GM23338 (cell line): ENCODE measurements at regions not wholly inside any gene's neighbourhood (a gene's known extent, or its start where the extent isn't known, plus 50 kb on each side); places are given as distances from the start of the nearest gene placed in this dataset.

ENCODE experiments used
- ATAC-seq: fragments of 200-7000 bp; cut with Tn5 transposase; 3 replicates; pipeline ENCODE4 v1.9.1; 2020
- DNase-seq: peaks from one replicate; pipeline ENCODE4 v3.0.0-alpha.2; 2015; ENCODE audit warnings: low spot score
- H2AFZ ChIP-seq: fragments of 200-600 bp; sonication (generic); 2 replicates; pipeline ENCODE4 v1.8.0; 2016; ENCODE audit warnings: antibody characterized with exemption, mild to moderate bottlenecking, moderate library complexity
- H3F3A ChIP-seq: fragments of 200-600 bp; sonication (generic); replicated peaks from 2 replicates; pipeline ENCODE4 v1.8.0; 2017; ENCODE audit warnings: antibody characterized with exemption, mixed run types, low read depth
- H3K27ac ChIP-seq: fragments of 200-600 bp; sonication (generic); 2 replicates; pipeline ENCODE4 v1.6.1; 2016; ENCODE audit warnings: low read depth
- H3K27me3 ChIP-seq: fragments of 200-600 bp; sonication (generic); 2 replicates; pipeline ENCODE4 v1.8.0; 2016; ENCODE audit warnings: mild to moderate bottlenecking, mixed run types, moderate library complexity; ENCODE audit not compliant: insufficient read depth
- H3K36me3 ChIP-seq: fragments of 200-600 bp; sonication (generic); 2 replicates; pipeline ENCODE4 v1.8.0; 2016; ENCODE audit warnings: mild to moderate bottlenecking; ENCODE audit not compliant: insufficient read depth
- H3K4me1 ChIP-seq: fragments of 200-600 bp; sonication (generic); 2 replicates; pipeline ENCODE4 v1.8.0; 2016; ENCODE audit warnings: mild to moderate bottlenecking, moderate library complexity; ENCODE audit not compliant: insufficient read depth
- H3K4me2 ChIP-seq: fragments of 200-600 bp; sonication (generic); 2 replicates; pipeline ENCODE4 v1.7.1; 2017; ENCODE audit warnings: mixed run types
- H3K4me3 ChIP-seq: fragments of 200-600 bp; sonication (generic); 2 replicates; pipeline ENCODE4 v1.6.1; 2016; ENCODE audit warnings: mixed run types
- H3K79me2 ChIP-seq: fragments of 200-600 bp; sonication (generic); replicated peaks from 2 replicates; pipeline ENCODE4 v1.8.0; 2017; ENCODE audit warnings: mild to moderate bottlenecking; ENCODE audit not compliant: insufficient read depth
- H3K9me2 ChIP-seq: fragments of 200-600 bp; sonication (generic); 2 replicates; pipeline ENCODE4 v1.8.0; 2017; ENCODE audit not compliant: insufficient read depth
- H4K20me1 ChIP-seq: fragments of 200-600 bp; sonication (generic); replicated peaks from 2 replicates; pipeline ENCODE4 v1.8.0; 2017; ENCODE audit warnings: mild to moderate bottlenecking; ENCODE audit not compliant: insufficient read depth
- H3K27ac Mint-ChIP-seq: 2 replicates; pipeline ENCODE4 v1.8.0; 2020; ENCODE audit warnings: inconsistent platforms, mild to moderate bottlenecking, moderate library complexity, mixed read lengths
- H3K27me3 Mint-ChIP-seq: 3 replicates; pipeline ENCODE4 v1.8.0; 2022; ENCODE audit warnings: low read depth, mild to moderate bottlenecking, moderate library complexity, mixed read lengths, inconsistent platforms; ENCODE audit not compliant: insufficient read depth, poor library complexity
- H3K36me3 Mint-ChIP-seq: 3 replicates; pipeline ENCODE4 v1.8.0; 2021; ENCODE audit warnings: low read depth, mild to moderate bottlenecking, inconsistent platforms, moderate library complexity, mixed read lengths
- H3K4me1 Mint-ChIP-seq: 3 replicates; pipeline ENCODE4 v1.8.0; 2020; ENCODE audit warnings: mild to moderate bottlenecking, inconsistent platforms, mixed read lengths
- H3K4me3 Mint-ChIP-seq: 3 replicates; pipeline ENCODE4 v1.8.0; 2021; ENCODE audit warnings: moderate library complexity, mild to moderate bottlenecking, inconsistent platforms, mixed read lengths
- H3K9me3 Mint-ChIP-seq: 3 replicates; pipeline ENCODE4 v1.8.0; 2020; ENCODE audit warnings: moderate library complexity, mild to moderate bottlenecking, inconsistent platforms, mixed read lengths
- EZH2 ChIP-seq: fragments of 200-600 bp; sonication (generic); IDR thresholded peaks from one replicate; pipeline ENCODE4 v1.8.0; 2017; ENCODE audit warnings: antibody characterized with exemption, mild to moderate bottlenecking, low read depth; ENCODE audit not compliant: unreplicated experiment
- NANOG ChIP-seq: IDR thresholded peaks from 2 replicates; pipeline ENCODE4 v1.6.1; 2016; ENCODE audit warnings: antibody characterized with exemption, borderline replicate concordance
- POLR2AphosphoS5 ChIP-seq: IDR thresholded peaks from 2 replicates; pipeline ENCODE4 v1.6.1; 2016; ENCODE audit warnings: antibody characterized with exemption, low read depth
- ZNF331 ChIP-seq: fragments of 250-450 bp; sonication (Bioruptor Pico); IDR thresholded peaks from 2 replicates; pipeline ENCODE4 v1.5.0; 2020; ENCODE audit warnings: low read depth, mild to moderate bottlenecking, moderate library complexity
- TF ChIP-seq, protein P1 (sequence below): fragments of 250-450 bp; sonication (Bioruptor Pico); IDR thresholded peaks from 2 replicates; pipeline ENCODE4 v1.5.0; 2020; ENCODE audit warnings: mild to moderate bottlenecking, moderate library complexity
- TF ChIP-seq, protein P2 (sequence below): IDR thresholded peaks from one replicate; pipeline ENCODE4 v1.6.1; 2018; ENCODE audit warnings: antibody characterized with exemption; ENCODE audit not compliant: unreplicated experiment
- TF ChIP-seq, protein P3 (sequence below), 2 experiments: fragments of 200-600 bp in 1 of 2; sonication (generic) in 1 of 2; conservative IDR thresholded peaks; 2 replicates each; pipeline versions ENCODE4 v1.5.1 to v1.6.1; 2016 to 2017; ENCODE audit warnings: antibody characterized with exemption in 2 of 2, low read depth in 2 of 2, mild to moderate bottlenecking in 2 of 2, moderate library complexity in 1 of 2

DNA sequence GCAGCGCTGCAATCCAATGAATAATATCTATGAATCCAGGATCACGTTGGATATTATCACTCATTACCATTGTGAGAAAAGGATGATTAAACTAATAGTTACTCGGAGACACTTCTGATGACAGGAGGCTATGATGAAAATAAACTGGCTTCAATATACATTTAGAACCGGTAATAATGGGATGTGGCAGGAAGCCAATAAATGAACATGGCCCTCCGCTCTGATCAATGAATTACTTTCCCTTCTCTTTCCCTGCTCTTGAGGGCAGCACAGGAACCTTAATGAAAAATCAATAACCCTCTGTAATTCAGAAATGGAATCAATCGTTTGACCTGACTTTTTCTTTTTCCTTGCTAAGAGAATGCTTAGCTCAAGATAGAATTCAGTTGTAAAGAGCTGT, 103.9 kb upstream of the PAQR3 start (continued):
- TF ChIP-seq, protein P1, sequence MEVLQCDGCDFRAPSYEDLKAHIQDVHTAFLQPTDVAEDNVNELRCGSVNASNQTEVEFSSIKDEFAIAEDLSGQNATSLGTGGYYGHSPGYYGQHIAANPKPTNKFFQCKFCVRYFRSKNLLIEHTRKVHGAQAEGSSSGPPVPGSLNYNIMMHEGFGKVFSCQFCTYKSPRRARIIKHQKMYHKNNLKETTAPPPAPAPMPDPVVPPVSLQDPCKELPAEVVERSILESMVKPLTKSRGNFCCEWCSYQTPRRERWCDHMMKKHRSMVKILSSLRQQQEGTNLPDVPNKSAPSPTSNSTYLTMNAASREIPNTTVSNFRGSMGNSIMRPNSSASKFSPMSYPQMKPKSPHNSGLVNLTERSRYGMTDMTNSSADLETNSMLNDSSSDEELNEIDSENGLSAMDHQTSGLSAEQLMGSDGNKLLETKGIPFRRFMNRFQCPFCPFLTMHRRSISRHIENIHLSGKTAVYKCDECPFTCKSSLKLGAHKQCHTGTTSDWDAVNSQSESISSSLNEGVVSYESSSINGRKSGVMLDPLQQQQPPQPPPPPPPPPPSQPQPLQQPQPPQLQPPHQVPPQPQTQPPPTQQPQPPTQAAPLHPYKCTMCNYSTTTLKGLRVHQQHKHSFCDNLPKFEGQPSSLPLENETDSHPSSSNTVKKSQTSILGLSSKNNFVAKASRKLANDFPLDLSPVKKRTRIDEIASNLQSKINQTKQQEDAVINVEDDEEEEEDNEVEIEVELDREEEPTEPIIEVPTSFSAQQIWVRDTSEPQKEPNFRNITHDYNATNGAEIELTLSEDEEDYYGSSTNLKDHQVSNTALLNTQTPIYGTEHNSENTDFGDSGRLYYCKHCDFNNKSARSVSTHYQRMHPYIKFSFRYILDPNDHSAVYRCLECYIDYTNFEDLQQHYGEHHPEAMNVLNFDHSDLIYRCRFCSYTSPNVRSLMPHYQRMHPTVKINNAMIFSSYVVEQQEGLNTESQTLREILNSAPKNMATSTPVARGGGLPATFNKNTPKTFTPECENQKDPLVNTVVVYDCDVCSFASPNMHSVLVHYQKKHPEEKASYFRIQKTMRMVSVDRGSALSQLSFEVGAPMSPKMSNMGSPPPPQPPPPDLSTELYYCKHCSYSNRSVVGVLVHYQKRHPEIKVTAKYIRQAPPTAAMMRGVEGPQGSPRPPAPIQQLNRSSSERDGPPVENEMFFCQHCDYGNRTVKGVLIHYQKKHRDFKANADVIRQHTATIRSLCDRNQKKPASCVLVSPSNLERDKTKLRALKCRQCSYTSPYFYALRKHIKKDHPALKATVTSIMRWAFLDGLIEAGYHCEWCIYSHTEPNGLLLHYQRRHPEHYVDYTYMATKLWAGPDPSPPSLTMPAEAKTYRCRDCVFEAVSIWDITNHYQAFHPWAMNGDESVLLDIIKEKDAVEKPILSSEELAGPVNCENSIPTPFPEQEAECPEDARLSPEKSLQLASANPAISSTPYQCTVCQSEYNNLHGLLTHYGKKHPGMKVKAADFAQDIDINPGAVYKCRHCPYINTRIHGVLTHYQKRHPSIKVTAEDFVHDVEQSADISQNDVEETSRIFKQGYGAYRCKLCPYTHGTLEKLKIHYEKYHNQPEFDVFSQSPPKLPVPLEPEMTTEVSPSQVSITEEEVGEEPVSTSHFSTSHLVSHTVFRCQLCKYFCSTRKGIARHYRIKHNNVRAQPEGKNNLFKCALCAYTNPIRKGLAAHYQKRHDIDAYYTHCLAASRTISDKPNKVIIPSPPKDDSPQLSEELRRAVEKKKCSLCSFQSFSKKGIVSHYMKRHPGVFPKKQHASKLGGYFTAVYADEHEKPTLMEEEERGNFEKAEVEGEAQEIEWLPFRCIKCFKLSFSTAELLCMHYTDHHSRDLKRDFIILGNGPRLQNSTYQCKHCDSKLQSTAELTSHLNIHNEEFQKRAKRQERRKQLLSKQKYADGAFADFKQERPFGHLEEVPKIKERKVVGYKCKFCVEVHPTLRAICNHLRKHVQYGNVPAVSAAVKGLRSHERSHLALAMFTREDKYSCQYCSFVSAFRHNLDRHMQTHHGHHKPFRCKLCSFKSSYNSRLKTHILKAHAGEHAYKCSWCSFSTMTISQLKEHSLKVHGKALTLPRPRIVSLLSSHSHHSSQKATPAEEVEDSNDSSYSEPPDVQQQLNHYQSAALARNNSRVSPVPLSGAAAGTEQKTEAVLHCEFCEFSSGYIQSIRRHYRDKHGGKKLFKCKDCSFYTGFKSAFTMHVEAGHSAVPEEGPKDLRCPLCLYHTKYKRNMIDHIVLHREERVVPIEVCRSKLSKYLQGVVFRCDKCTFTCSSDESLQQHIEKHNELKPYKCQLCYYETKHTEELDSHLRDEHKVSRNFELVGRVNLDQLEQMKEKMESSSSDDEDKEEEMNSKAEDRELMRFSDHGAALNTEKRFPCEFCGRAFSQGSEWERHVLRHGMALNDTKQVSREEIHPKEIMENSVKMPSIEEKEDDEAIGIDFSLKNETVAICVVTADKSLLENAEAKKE (CRISPR knock-in tag), result no peak
- TF ChIP-seq ZNF331 (CRISPR knock-in tag), result no peak
- TF ChIP-seq NANOG, result no peak

DNA sequence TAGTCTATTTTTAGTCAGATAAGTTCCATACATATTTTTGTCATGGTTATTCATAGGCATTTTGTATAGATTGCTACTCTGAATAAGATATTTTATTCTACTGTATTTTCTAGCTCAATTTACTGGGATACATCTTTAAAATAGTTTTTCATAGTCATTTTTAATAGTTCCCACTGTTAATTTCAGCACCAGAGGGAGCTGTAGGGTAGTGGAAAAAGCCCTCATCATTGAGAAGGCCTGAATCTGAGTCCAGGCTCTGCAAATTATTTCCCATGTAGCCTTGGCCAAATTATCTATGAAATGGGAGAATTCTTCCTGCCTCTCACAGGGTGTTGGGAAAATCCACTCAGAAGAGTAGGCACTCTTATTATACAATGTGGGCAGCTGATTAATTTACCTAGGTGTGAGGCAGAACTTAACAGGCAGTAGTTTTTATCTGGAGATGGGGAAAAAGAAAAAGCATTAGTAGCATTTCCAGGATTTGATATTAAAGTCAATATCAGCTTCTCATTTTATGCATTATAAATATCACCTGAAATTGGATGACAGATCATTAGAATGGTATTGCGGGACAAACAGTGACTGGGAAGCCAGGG, 102.9 kb upstream of the PAQR3 start:
- H3K4me1 ChIP-seq, result no peaks in the 10 kb centered on the region
- TF ChIP-seq ZNF331 (CRISPR knock-in tag) (no peak), NANOG (no peak), POLR2AphosphoS5 (no peak), EZH2 (no peak)
- TF ChIP-seq, protein P2, sequence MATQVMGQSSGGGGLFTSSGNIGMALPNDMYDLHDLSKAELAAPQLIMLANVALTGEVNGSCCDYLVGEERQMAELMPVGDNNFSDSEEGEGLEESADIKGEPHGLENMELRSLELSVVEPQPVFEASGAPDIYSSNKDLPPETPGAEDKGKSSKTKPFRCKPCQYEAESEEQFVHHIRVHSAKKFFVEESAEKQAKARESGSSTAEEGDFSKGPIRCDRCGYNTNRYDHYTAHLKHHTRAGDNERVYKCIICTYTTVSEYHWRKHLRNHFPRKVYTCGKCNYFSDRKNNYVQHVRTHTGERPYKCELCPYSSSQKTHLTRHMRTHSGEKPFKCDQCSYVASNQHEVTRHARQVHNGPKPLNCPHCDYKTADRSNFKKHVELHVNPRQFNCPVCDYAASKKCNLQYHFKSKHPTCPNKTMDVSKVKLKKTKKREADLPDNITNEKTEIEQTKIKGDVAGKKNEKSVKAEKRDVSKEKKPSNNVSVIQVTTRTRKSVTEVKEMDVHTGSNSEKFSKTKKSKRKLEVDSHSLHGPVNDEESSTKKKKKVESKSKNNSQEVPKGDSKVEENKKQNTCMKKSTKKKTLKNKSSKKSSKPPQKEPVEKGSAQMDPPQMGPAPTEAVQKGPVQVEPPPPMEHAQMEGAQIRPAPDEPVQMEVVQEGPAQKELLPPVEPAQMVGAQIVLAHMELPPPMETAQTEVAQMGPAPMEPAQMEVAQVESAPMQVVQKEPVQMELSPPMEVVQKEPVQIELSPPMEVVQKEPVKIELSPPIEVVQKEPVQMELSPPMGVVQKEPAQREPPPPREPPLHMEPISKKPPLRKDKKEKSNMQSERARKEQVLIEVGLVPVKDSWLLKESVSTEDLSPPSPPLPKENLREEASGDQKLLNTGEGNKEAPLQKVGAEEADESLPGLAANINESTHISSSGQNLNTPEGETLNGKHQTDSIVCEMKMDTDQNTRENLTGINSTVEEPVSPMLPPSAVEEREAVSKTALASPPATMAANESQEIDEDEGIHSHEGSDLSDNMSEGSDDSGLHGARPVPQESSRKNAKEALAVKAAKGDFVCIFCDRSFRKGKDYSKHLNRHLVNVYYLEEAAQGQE, result no peak
- TF ChIP-seq, protein P3, sequence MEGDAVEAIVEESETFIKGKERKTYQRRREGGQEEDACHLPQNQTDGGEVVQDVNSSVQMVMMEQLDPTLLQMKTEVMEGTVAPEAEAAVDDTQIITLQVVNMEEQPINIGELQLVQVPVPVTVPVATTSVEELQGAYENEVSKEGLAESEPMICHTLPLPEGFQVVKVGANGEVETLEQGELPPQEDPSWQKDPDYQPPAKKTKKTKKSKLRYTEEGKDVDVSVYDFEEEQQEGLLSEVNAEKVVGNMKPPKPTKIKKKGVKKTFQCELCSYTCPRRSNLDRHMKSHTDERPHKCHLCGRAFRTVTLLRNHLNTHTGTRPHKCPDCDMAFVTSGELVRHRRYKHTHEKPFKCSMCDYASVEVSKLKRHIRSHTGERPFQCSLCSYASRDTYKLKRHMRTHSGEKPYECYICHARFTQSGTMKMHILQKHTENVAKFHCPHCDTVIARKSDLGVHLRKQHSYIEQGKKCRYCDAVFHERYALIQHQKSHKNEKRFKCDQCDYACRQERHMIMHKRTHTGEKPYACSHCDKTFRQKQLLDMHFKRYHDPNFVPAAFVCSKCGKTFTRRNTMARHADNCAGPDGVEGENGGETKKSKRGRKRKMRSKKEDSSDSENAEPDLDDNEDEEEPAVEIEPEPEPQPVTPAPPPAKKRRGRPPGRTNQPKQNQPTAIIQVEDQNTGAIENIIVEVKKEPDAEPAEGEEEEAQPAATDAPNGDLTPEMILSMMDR (conservative IDR thresholded peaks at IDR 0.05; ENCODE audit: low read depth in 2 of 2), result peak; percentile 70 to 75

More for the DNA sequence above, 102.9 kb upstream of the PAQR3 start:
- H3K9me2 ChIP-seq, result no peaks in the 10 kb centered on the region
- H3K36me3 ChIP-seq, result no peaks in the 10 kb centered on the region
- H4K20me1 ChIP-seq, result no peaks in the 10 kb centered on the region
- no peaks in the 10 kb centered on the region for H3K4me1 Mint-ChIP-seq
- no peak overlapping the region for H3K27ac Mint-ChIP-seq
- H3K27me3 ChIP-seq, result no peaks in the 10 kb centered on the region
- H3K27ac ChIP-seq, result no peak overlapping the region
- no peaks in the 10 kb centered on the region for H3K36me3 Mint-ChIP-seq
- H3K4me3 Mint-ChIP-seq, result no peak overlapping the region
- H3K27me3 Mint-ChIP-seq, result no peaks in the 10 kb centered on the region
- H3F3A ChIP-seq, result no peaks in the 10 kb centered on the region
- H3K9me3 Mint-ChIP-seq, result no peaks in the 10 kb centered on the region
- H3K4me3 ChIP-seq, result no peak overlapping the region
- no peak overlapping the region for H2AFZ ChIP-seq
- ATAC-seq, result peak; percentile 32; the same call in 1 of the 3 replicates
- no peak overlapping the region for H3K4me2 ChIP-seq
- peak; percentile 45 for DNase-seq
- no peaks in the 10 kb centered on the region for H3K79me2 ChIP-seq
